IMR-90 (cell line): ENCODE measurements at regions not wholly inside any gene's neighbourhood (a gene's known extent, or its start where the extent isn't known, plus 50 kb on each side); places are given as distances from the start of the nearest gene placed in this dataset.

Experiments used
- ATAC-seq: fragments of 200-7000 bp; cut with Tn5 transposase; 2 replicates; pipeline ENCODE4 v1.9.1; 2020; ENCODE audit warnings: low read depth, mild to moderate bottlenecking, moderate library complexity
- BruUV-seq: library from RNA; stranded (reverse); fragments of 400-500 nt; replicated peaks from 2 replicates; lab custom pipeline; 2021; lab: Mats Ljungman, UMichigan
- CTCF ChIA-PET: fragments of 300-600 bp; formaldehyde crosslinking; extraction: SDS; loops from one replicate; lab custom pipeline; 2021; ENCODE audit warnings: antibody characterized with exemption; lab: Yijun Ruan, JAX
- POLR2A ChIA-PET: fragments of 300-600 bp; sonication (Branson Sonifier 250); formaldehyde crosslinking; loops from one replicate; lab custom pipeline; 2022; ENCODE audit warnings: antibody characterized with exemption; ENCODE audit not compliant: unreplicated experiment; lab: Charles Lee
- DNase-seq: peaks from one replicate; pipeline ENCODE4 v3.0.0; 2013
- H2AFZ ChIP-seq: replicated peaks from 2 replicates; pipeline ENCODE3; 2013; ENCODE audit warnings: low read length, mild to moderate bottlenecking; ENCODE audit not compliant: poor library complexity
- H2AK5ac ChIP-seq: 2 replicates; pipeline ENCODE4 v1.6.1; 2013; ENCODE audit warnings: low read depth, low read length, inconsistent platforms
- H2AK9ac ChIP-seq: replicated peaks from 2 replicates; pipeline ENCODE3; 2013; ENCODE audit warnings: mild to moderate bottlenecking, low read depth, low read length, moderate library complexity; ENCODE audit not compliant: poor library complexity
- H2BK120ac ChIP-seq: 2 replicates; pipeline ENCODE4 v1.6.1; 2013; ENCODE audit warnings: low read depth, low read length, inconsistent platforms
- H2BK15ac ChIP-seq: 3 replicates; pipeline ENCODE4 v1.6.1; 2013; ENCODE audit warnings: low read depth, low read length, inconsistent platforms
- H2BK20ac ChIP-seq: 2 replicates; pipeline ENCODE4 v1.6.1; 2013; ENCODE audit warnings: low read depth, mild to moderate bottlenecking, inconsistent platforms, low read length, moderate library complexity
- H2BK5ac ChIP-seq: 2 replicates; pipeline ENCODE4 v1.6.1; 2013; ENCODE audit warnings: mild to moderate bottlenecking, low read depth, low read length, inconsistent platforms; ENCODE audit not compliant: poor library complexity, severe bottlenecking
- H3K14ac ChIP-seq: replicated peaks from 2 replicates; pipeline ENCODE4 v1.6.1; 2013; ENCODE audit warnings: low read depth, low read length, inconsistent platforms
- H3K18ac ChIP-seq: 2 replicates; pipeline ENCODE4 v1.6.1; 2013; ENCODE audit warnings: low read depth, low read length, control low read depth
- H3K23ac ChIP-seq: 2 replicates; pipeline ENCODE4 v1.6.1; 2013; ENCODE audit warnings: low read depth, low read length, inconsistent platforms
- H3K27ac ChIP-seq: 2 replicates; pipeline ENCODE4 v1.5.1; 2013; ENCODE audit warnings: mild to moderate bottlenecking, control low read depth, low read length; ENCODE audit not compliant: insufficient read depth
- H3K27me3 ChIP-seq: 2 replicates; pipeline ENCODE4 v1.6.1; 2013; ENCODE audit warnings: low read length; ENCODE audit not compliant: control insufficient read depth, insufficient read depth
- H3K36me3 ChIP-seq: 2 replicates; pipeline ENCODE4 v1.6.1; 2013; ENCODE audit warnings: low read length, mixed read lengths; ENCODE audit not compliant: control insufficient read depth, insufficient read depth
- H3K4ac ChIP-seq: 2 replicates; pipeline ENCODE4 v1.6.1; 2013; ENCODE audit warnings: low read depth, low read length, inconsistent platforms
- H3K4me1 ChIP-seq: 2 replicates; pipeline ENCODE4 v1.6.1; 2013; ENCODE audit warnings: low read length, mixed read lengths; ENCODE audit not compliant: control insufficient read depth, insufficient read depth
- H3K4me2 ChIP-seq: 2 replicates; pipeline ENCODE4 v1.6.1; 2013; ENCODE audit warnings: low read depth, mild to moderate bottlenecking, control low read depth, low read length, moderate library complexity
- H3K4me3 ChIP-seq: 2 replicates; pipeline ENCODE4 v1.5.1; 2013; ENCODE audit warnings: low read depth, mild to moderate bottlenecking, control low read depth, low read length, moderate library complexity; ENCODE audit not compliant: insufficient read depth
- H3K56ac ChIP-seq: 2 replicates; pipeline ENCODE4 v1.6.1; 2013; ENCODE audit warnings: low read length, inconsistent platforms; ENCODE audit not compliant: insufficient read depth; ENCODE audit errors: extremely low read depth
- H3K79me1 ChIP-seq, 2 experiments: 2 replicates each; pipeline ENCODE4 v1.6.1; 2013; ENCODE audit warnings: low read length in 2 of 2, inconsistent platforms in 1 of 2, low read depth in 1 of 2
- H3K9ac ChIP-seq: 2 replicates; pipeline ENCODE4 v1.6.1; 2013; ENCODE audit warnings: low read depth, low read length, control low read depth
- H3K9me1 ChIP-seq: 2 replicates; pipeline ENCODE4 v1.6.1; 2013; ENCODE audit warnings: low read length, inconsistent platforms; ENCODE audit not compliant: insufficient read depth
- H3K9me3 ChIP-seq: 2 replicates; pipeline ENCODE4 v1.6.1; 2013; ENCODE audit warnings: low read length; ENCODE audit not compliant: control insufficient read depth, insufficient read depth
- H4K20me1 ChIP-seq: 2 replicates; pipeline ENCODE4 v1.6.1; 2013; ENCODE audit warnings: low read length, inconsistent platforms; ENCODE audit not compliant: insufficient read depth
- H4K5ac ChIP-seq: 2 replicates; pipeline ENCODE4 v1.6.1; 2013; ENCODE audit warnings: mild to moderate bottlenecking, low read depth, low read length, control low read depth
- H4K8ac ChIP-seq, 2 experiments: 2 replicates each; pipeline ENCODE4 v1.6.1; 2013; ENCODE audit warnings: low read depth in 2 of 2, low read length in 2 of 2, control low read depth in 1 of 2, inconsistent platforms in 1 of 2
- H4K91ac ChIP-seq: 2 replicates; pipeline ENCODE4 v1.6.1; 2013; ENCODE audit warnings: low read depth, low read length, inconsistent platforms; ENCODE audit not compliant: insufficient read depth
- CEBPB ChIP-seq: IDR thresholded peaks from 2 replicates; pipeline ENCODE4 v1.6.1; 2012; ENCODE audit warnings: low read depth, low read length, improper control_type of control experiment
- CHD1 ChIP-seq: IDR thresholded peaks from 2 replicates; pipeline ENCODE4 v1.6.1; 2012; ENCODE audit warnings: low read depth, low read length, improper control_type of control experiment
- FOS ChIP-seq: fragments of 150-350 bp; IDR thresholded peaks from 2 replicates; pipeline ENCODE4 v1.6.1; 2016; ENCODE audit warnings: low read depth, low read length
- MAFK ChIP-seq: IDR thresholded peaks from 2 replicates; pipeline ENCODE4 v1.6.1; 2012; ENCODE audit warnings: low read depth, low read length, improper control_type of control experiment
- MXI1 ChIP-seq: IDR thresholded peaks from 2 replicates; pipeline ENCODE4 v1.6.1; 2012; ENCODE audit warnings: low read depth, mild to moderate bottlenecking, low read length, moderate library complexity, borderline replicate concordance
- NFE2L2 ChIP-seq: fragments of 150-350 bp; IDR thresholded peaks from 2 replicates; pipeline ENCODE4 v1.6.1; 2016; ENCODE audit warnings: low read depth, mild to moderate bottlenecking, low read length
- RAD21 ChIP-seq: IDR thresholded peaks from 2 replicates; pipeline ENCODE4 v1.6.1; 2012; ENCODE audit warnings: low read length, improper control_type of control experiment
- RCOR1 ChIP-seq: IDR thresholded peaks from 2 replicates; pipeline ENCODE4 v1.6.1; 2012; ENCODE audit warnings: mild to moderate bottlenecking, low read length, improper control_type of control experiment; ENCODE audit not compliant: insufficient replicate concordance
- RFX5 ChIP-seq: IDR thresholded peaks from 2 replicates; pipeline ENCODE4 v1.8.0; 2012; ENCODE audit warnings: low read depth, mild to moderate bottlenecking, low read length, moderate library complexity
- SMC3 ChIP-seq: fragments of 150-350 bp; IDR thresholded peaks from 2 replicates; pipeline ENCODE4 v1.6.1; 2016; ENCODE audit warnings: low read depth, mild to moderate bottlenecking, antibody characterized with exemption, low read length, moderate library complexity
- WGBS, 2 experiments: methylation state at CpG; one replicate each; pipeline versions ENCODE4 v1.1.5 to v1.1.7; 2013; ENCODE audit warnings: missing lambda C conversion rate in 2 of 2; ENCODE audit not compliant: insufficient read length in 1 of 2; ENCODE audit errors: extremely low coverage in 2 of 2; 5-methylcytosine and 5-hydroxymethylcytosine counted together
- dilution Hi-C: fragments of 300-500 bp; cut with HindIII; formaldehyde crosslinking; loops from one replicate; pipeline ENCODE4 v1.14.3; 2018; ENCODE audit warnings: low sequenced_read_pairs; ENCODE audit not compliant: unreplicated experiment
- in situ Hi-C: fragments of 300-500 bp; cut with MboI; formaldehyde crosslinking; loops from 3 replicates; pipeline ENCODE4 v1.14.3; 2019; ENCODE audit warnings: low sequenced_read_pairs, inconsistent platforms, mixed read lengths
- intact Hi-C: fragments of 100-400 bp; cut with micrococcal nuclease; formaldehyde crosslinking; loops from 2 replicates; pipeline ENCODE4 v1.10.0; 2022
- TF ChIP-seq, protein P1 (sequence below): fragments of 150-350 bp; IDR thresholded peaks from 2 replicates; pipeline ENCODE4 v1.6.1; 2016; ENCODE audit warnings: low read depth, mild to moderate bottlenecking, low read length, moderate library complexity, borderline replicate concordance

GRCh38 chr6:109296452-109296851 is 85.8 kb downstream of the CD164 start:
- WGBS, 2 experiments, result 100% methylated on average over 1 of the region's 3 CpGs; no CpG with 5 or more reads in 1 of the 2 experiments
- CTCF ChIA-PET, result no interaction called here

More at GRCh38 chr6:109296452-109296851, 85.8 kb downstream of the CD164 start:
- H2BK5ac ChIP-seq, result no peak overlapping the region
- H3K4ac ChIP-seq, result no peak overlapping the region
- no peaks in the 10 kb centered on the region for H3K79me1 ChIP-seq
- in situ Hi-C loops (no loop called here), intact Hi-C loops (no loop called here), dilution Hi-C loops (no loop called here)
- no peak overlapping the region for H3K18ac ChIP-seq
- no peak overlapping the region for H3K4me2 ChIP-seq
- H3K9me3 ChIP-seq, result no peaks in the 10 kb centered on the region
- no peak overlapping the region for H3K23ac ChIP-seq
- no peak overlapping the region for H3K14ac ChIP-seq
- POLR2A ChIA-PET, result interaction anchor here (0.5 kb wide), 1 partner anchor 15 kb away, joined by 3 read pairs; no protein-coding TSS in a partner anchor
- H3K4me1 ChIP-seq, result no peaks in the 10 kb centered on the region
- H3K4me3 ChIP-seq, result no peak overlapping the region
- no peak overlapping the region for H4K8ac ChIP-seq
- no peak overlapping the region for H2BK20ac ChIP-seq
- H2BK120ac ChIP-seq, result no peak overlapping the region
- no peak overlapping the region for H2AFZ ChIP-seq
- H4K20me1 ChIP-seq, result no peaks in the 10 kb centered on the region
- no peak overlapping the region for H2AK5ac ChIP-seq
- no peak overlapping the region for H3K9ac ChIP-seq
- ATAC-seq, result no peak
- no peak overlapping the region for H4K5ac ChIP-seq
- H2AK9ac ChIP-seq, result no peak overlapping the region
- H4K91ac ChIP-seq, result no peak overlapping the region
- no TSS peak for BruUV-seq
- no peaks in the 10 kb centered on the region for H3K36me3 ChIP-seq
- H2BK15ac ChIP-seq, result no peak overlapping the region
- peaks cover 31% of the 10 kb centered on the region for H3K27me3 ChIP-seq
- no peak for DNase-seq
- no peak overlapping the region for H3K56ac ChIP-seq
- TF ChIP-seq CEBPB (no peak), SMC3 (no peak), NFE2L2 (no peak), MXI1 (no peak), RCOR1 (no peak), MAFK (no peak), CHD1 (no peak), FOS (no peak), RFX5 (no peak), RAD21 (no peak)
- TF ChIP-seq, protein P1, sequence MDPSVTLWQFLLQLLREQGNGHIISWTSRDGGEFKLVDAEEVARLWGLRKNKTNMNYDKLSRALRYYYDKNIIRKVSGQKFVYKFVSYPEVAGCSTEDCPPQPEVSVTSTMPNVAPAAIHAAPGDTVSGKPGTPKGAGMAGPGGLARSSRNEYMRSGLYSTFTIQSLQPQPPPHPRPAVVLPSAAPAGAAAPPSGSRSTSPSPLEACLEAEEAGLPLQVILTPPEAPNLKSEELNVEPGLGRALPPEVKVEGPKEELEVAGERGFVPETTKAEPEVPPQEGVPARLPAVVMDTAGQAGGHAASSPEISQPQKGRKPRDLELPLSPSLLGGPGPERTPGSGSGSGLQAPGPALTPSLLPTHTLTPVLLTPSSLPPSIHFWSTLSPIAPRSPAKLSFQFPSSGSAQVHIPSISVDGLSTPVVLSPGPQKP, result no peak
- H3K27ac ChIP-seq, result no peak overlapping the region
- H3K9me1 ChIP-seq, result no peaks in the 10 kb centered on the region
